WTC11 (cell line): ENCODE measurements at regions not wholly inside any gene's neighbourhood (a gene's known extent, or its start where the extent isn't known, plus 50 kb on each side); places are given as distances from the start of the nearest gene placed in this dataset.

ENCODE experiments used
- ATAC-seq: fragments of 200-7000 bp; cut with Tn5 transposase; 2 replicates; pipeline ENCODE4 v1.10.0; 2021; ENCODE audit warnings: mild to moderate bottlenecking, moderate library complexity
- CTCF ChIA-PET: fragments of 300-600 bp; sonication (Branson Sonifier 250); formaldehyde crosslinking; loops from one replicate; lab custom pipeline; 2021; ENCODE audit warnings: antibody characterized with exemption; lab: Charles Lee
- POLR2A ChIA-PET: fragments of 350-600 bp; sonication (Branson Sonifier 250); formaldehyde crosslinking; loops from one replicate; lab custom pipeline; 2021; ENCODE audit warnings: antibody characterized with exemption; lab: Charles Lee
- DNase-seq: peaks from one replicate; pipeline ENCODE4 v3.0.0; 2021; ENCODE audit warnings: low spot score
- H3K27ac Mint-ChIP-seq: 2 replicates; pipeline ENCODE4 v1.8.0; 2021; ENCODE audit warnings: mixed read lengths
- H3K27me3 Mint-ChIP-seq: 2 replicates; pipeline ENCODE4 v1.8.0; 2021; ENCODE audit warnings: low read depth, mild to moderate bottlenecking, moderate library complexity, mixed read lengths
- H3K36me3 Mint-ChIP-seq: 2 replicates; pipeline ENCODE4 v1.8.0; 2021; ENCODE audit warnings: mixed read lengths
- H3K4me1 Mint-ChIP-seq: 2 replicates; pipeline ENCODE4 v1.8.0; 2022; ENCODE audit warnings: mixed read lengths
- H3K4me3 Mint-ChIP-seq: 2 replicates; pipeline ENCODE4 v1.8.0; 2021; ENCODE audit warnings: mild to moderate bottlenecking, moderate library complexity, mixed read lengths
- H3K9me3 Mint-ChIP-seq: 2 replicates; pipeline ENCODE4 v1.8.0; 2021; ENCODE audit warnings: mixed read lengths
- ATF1 ChIP-seq: sonication (generic); formaldehyde crosslinking; IDR thresholded peaks from 2 replicates; pipeline ENCODE4 v1.8.1; 2023; ENCODE audit warnings: mild to moderate bottlenecking, moderate library complexity, missing genetic modification reagents
- CREM ChIP-seq: sonication (generic); formaldehyde crosslinking; IDR thresholded peaks from 2 replicates; pipeline ENCODE4 v1.8.1; 2022; ENCODE audit warnings: mild to moderate bottlenecking, missing genetic modification reagents, moderate library complexity
- EMX1 ChIP-seq: fragments of 250-450 bp; sonication (Bioruptor Pico); IDR thresholded peaks from 2 replicates; pipeline ENCODE4 v1.8.0; 2021; ENCODE audit warnings: mild to moderate bottlenecking
- FOXJ3 ChIP-seq: sonication (generic); formaldehyde crosslinking; IDR thresholded peaks from 2 replicates; pipeline ENCODE4 v1.9.0; 2021; ENCODE audit warnings: missing genetic modification reagents, mild to moderate bottlenecking, borderline replicate concordance
- FOXP1 ChIP-seq: sonication (generic); formaldehyde crosslinking; IDR thresholded peaks from 2 replicates; pipeline ENCODE4 v1.8.0; 2022; ENCODE audit warnings: missing genetic modification reagents, mild to moderate bottlenecking, moderate library complexity, borderline replicate concordance
- FOXP4 ChIP-seq: sonication (generic); formaldehyde crosslinking; IDR thresholded peaks from 2 replicates; pipeline ENCODE4 v1.8.0; 2022; ENCODE audit warnings: mild to moderate bottlenecking, missing genetic modification reagents
- GRHL2 ChIP-seq: fragments of 250-450 bp; sonication (Bioruptor Pico); IDR thresholded peaks from 2 replicates; pipeline ENCODE4 v1.8.0; 2022; ENCODE audit warnings: mild to moderate bottlenecking, moderate library complexity; ENCODE audit not compliant: insufficient replicate concordance, severe bottlenecking
- HMGA2 ChIP-seq: fragments of 250-450 bp; sonication (Bioruptor Pico); IDR thresholded peaks from 2 replicates; pipeline ENCODE4 v1.4.0; 2021; ENCODE audit warnings: mild to moderate bottlenecking, moderate library complexity
- HMGXB4 ChIP-seq: sonication (generic); formaldehyde crosslinking; IDR thresholded peaks from 2 replicates; pipeline ENCODE4 v1.8.1; 2023; ENCODE audit warnings: mild to moderate bottlenecking, moderate library complexity, missing genetic modification reagents
- NFATC4 ChIP-seq: fragments of 250-450 bp; sonication (Bioruptor Pico); IDR thresholded peaks from 2 replicates; pipeline ENCODE4 v1.9.0; 2021; ENCODE audit warnings: mild to moderate bottlenecking
- RELA ChIP-seq: sonication (generic); formaldehyde crosslinking; IDR thresholded peaks from 2 replicates; pipeline ENCODE4 v1.8.1; 2022; ENCODE audit warnings: missing genetic modification reagents, mild to moderate bottlenecking, borderline replicate concordance
- SOX15 ChIP-seq: fragments of 250-450 bp; sonication (Bioruptor Pico); IDR thresholded peaks from 2 replicates; pipeline ENCODE4 v1.9.0; 2021; ENCODE audit warnings: mild to moderate bottlenecking
- STAT6 ChIP-seq: sonication (generic); formaldehyde crosslinking; conservative IDR thresholded peaks from 2 replicates; pipeline ENCODE4 v1.8.1; 2023; ENCODE audit warnings: mild to moderate bottlenecking, low read depth, missing genetic modification reagents, moderate library complexity
- TP53 ChIP-seq: sonication (generic); formaldehyde crosslinking; IDR thresholded peaks from 2 replicates; pipeline ENCODE4 v1.8.1; 2023; ENCODE audit warnings: mild to moderate bottlenecking, missing genetic modification reagents
- ZNF396 ChIP-seq: fragments of 250-450 bp; sonication (Bioruptor Pico); IDR thresholded peaks from 2 replicates; pipeline ENCODE4 v1.8.0; 2021; ENCODE audit warnings: mild to moderate bottlenecking, moderate library complexity, borderline replicate concordance
- ZNF425 ChIP-seq: fragments of 250-450 bp; sonication (Bioruptor Pico); conservative IDR thresholded peaks from 2 replicates; pipeline ENCODE4 v1.9.0; 2021; ENCODE audit warnings: mild to moderate bottlenecking
- ZNF671 ChIP-seq: fragments of 250-450 bp; sonication (Bioruptor Pico); IDR thresholded peaks from 2 replicates; pipeline ENCODE4 v1.8.0; 2021; ENCODE audit warnings: mild to moderate bottlenecking
- TF ChIP-seq, protein P1 (sequence below): sonication (generic); formaldehyde crosslinking; IDR thresholded peaks from 2 replicates; pipeline ENCODE4 v1.8.0; 2022; ENCODE audit warnings: mild to moderate bottlenecking, missing genetic modification reagents
- TF ChIP-seq, protein P2 (sequence below): fragments of 250-450 bp; sonication (Bioruptor Pico); IDR thresholded peaks from 2 replicates; pipeline ENCODE4 v1.8.0; 2021; ENCODE audit warnings: mild to moderate bottlenecking

DNA sequence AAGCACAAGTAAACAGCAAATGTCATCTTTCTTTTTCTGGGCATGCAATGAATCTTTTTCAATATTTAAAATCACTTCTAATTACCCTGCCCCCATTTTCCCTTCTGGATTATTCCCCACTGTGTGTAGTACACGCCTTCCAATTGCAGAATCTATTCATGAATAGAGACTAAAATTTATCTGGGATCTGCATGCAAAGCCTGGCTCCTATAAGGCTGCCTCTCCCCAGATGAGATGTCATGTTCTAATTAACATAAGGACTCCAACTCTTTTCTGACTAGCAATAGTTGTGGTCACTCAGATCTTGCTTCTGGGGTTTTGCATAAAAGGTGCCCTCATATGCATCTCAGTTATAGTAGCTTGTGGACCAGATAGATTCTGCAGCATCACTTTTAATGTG, 473.5 kb downstream of the BTG1 start (continued):
- TF ChIP-seq, protein P1, sequence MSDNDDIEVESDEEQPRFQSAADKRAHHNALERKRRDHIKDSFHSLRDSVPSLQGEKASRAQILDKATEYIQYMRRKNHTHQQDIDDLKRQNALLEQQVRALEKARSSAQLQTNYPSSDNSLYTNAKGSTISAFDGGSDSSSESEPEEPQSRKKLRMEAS: no peak
- TF ChIP-seq, protein P2, sequence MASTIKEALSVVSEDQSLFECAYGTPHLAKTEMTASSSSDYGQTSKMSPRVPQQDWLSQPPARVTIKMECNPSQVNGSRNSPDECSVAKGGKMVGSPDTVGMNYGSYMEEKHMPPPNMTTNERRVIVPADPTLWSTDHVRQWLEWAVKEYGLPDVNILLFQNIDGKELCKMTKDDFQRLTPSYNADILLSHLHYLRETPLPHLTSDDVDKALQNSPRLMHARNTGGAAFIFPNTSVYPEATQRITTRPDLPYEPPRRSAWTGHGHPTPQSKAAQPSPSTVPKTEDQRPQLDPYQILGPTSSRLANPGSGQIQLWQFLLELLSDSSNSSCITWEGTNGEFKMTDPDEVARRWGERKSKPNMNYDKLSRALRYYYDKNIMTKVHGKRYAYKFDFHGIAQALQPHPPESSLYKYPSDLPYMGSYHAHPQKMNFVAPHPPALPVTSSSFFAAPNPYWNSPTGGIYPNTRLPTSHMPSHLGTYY (CRISPR knock-in tag): no peak
- no peak for TF ChIP-seq TP53 (CRISPR knock-in tag)
- no peak for TF ChIP-seq STAT6 (CRISPR knock-in tag)
- TF ChIP-seq ZNF425: no peak
- TF ChIP-seq GRHL2 (CRISPR knock-in tag): no peak
- no peak for TF ChIP-seq EMX1 (CRISPR knock-in tag)
- TF ChIP-seq CREM (CRISPR knock-in tag): no peak

DNA sequence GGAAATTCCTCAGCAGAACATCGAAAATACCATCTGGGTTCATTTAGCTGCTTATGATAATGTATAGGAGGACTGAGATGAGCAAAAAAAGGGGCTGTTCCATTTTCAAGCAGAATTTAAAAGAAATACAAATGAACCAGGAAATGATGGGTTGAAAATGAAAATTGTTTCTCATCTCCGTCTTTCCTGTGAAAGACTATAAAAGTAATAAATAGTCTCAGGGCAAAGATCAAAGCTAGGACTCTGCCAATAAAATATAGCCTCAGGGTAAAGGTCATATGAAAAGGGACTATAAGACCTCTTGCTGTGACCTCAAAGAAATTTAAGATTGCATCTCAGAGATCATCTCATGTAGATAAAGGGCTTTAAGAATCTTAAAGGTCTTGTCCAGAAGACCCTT, 478.0 kb downstream of the BTG1 start:
- Mint-ChIP-seq H3K4me3 (no peak overlapping the region), H3K36me3 (no peaks in the 10 kb centered on the region), H3K9me3 (peaks cover 9% of the 10 kb centered on the region), H3K27ac (no peak overlapping the region), H3K4me1 (no peaks in the 10 kb centered on the region)
- POLR2A ChIA-PET: no interaction called here
- CTCF ChIA-PET: no interaction called here
- no peak for DNase-seq
- no peak for ATAC-seq
- TF ChIP-seq RELA: no peak
- TF ChIP-seq ZNF671 (CRISPR knock-in tag): no peak
- TF ChIP-seq FOXJ3 (CRISPR knock-in tag): no peak
- TF ChIP-seq CREM (CRISPR knock-in tag): no peak
- no peak for TF ChIP-seq ZNF396 (CRISPR knock-in tag)
- TF ChIP-seq HMGA2 (CRISPR knock-in tag): no peak
- no peak for TF ChIP-seq NFATC4 (CRISPR knock-in tag)
- TF ChIP-seq GRHL2 (CRISPR knock-in tag): no peak
- no peak for TF ChIP-seq FOXP4
- no peak for TF ChIP-seq SOX15 (CRISPR knock-in tag)
- TF ChIP-seq, all 79 proteins: peak for 0
- no peaks in the 10 kb centered on the region; the same call in 1 of the 2 replicates for H3K27me3 Mint-ChIP-seq

DNA sequence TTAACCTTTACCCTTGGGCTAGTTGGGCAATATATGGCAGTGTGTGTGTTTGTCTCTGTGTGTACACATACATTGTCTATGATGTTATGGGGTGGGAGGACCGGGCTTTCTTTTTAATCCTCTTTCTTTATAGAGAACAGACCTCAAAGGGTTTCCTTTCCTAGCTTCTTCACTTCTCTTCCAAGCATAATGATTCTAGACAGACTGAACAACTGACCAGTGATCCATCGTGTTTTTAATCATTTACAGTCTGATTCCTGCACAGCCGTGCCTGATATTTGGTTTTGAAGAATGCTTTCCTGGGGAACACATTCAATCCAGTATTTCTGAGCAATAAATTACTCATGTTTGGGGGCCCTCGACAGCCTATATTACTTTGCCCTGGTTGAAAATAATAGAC, 481.1 kb upstream of the DCN start:
- ChIA-PET CTCF (no interaction called here), POLR2A (no interaction called here)
- TF ChIP-seq ATF1 (no peak), HMGXB4 (CRISPR knock-in tag) (no peak), FOXP1 (CRISPR knock-in tag) (no peak)
- H3K27me3 Mint-ChIP-seq: no peaks in the 10 kb centered on the region
- H3K4me3 Mint-ChIP-seq: no peak overlapping the region
- DNase-seq: no peak
- no peak overlapping the region for H3K27ac Mint-ChIP-seq
- peaks cover 1% of the 10 kb centered on the region for H3K9me3 Mint-ChIP-seq
- no peaks in the 10 kb centered on the region for H3K4me1 Mint-ChIP-seq
- H3K36me3 Mint-ChIP-seq: no peaks in the 10 kb centered on the region
- ATAC-seq: no peak
